Spleen (tissue), 11 donors: ENCODE measurements at regions not wholly inside any gene's neighbourhood (a gene's known extent, or its start where the extent isn't known, plus 50 kb on each side); places are given as distances from the start of the nearest gene placed in this dataset.

Experiments used
- DNase-seq: peaks from one replicate; pipeline ENCODE4 v3.0.0-alpha.2; 2020
- H3K27ac ChIP-seq, 8 donors: fragments of 200-600 bp; sonication (generic) in 7 of 8; 1 replicate in 4 of 8; 2 replicates in 4 of 8; pipeline versions ENCODE4 v1.5.0 to v1.8.0; 2016 to 2021; ENCODE audit warnings: inconsistent platforms in 4 of 8, mild to moderate bottlenecking in 4 of 8, moderate library complexity in 1 of 8
- H3K27me3 ChIP-seq, 7 donors: fragments of 200-600 bp; sonication (generic) in 6 of 7; replicated peaks in 1 of 7; 1 replicate in 4 of 7; 2 replicates in 3 of 7; pipeline versions ENCODE4 v1.5.0 to v1.8.0; 2016 to 2021; ENCODE audit warnings: inconsistent platforms in 3 of 7, mild to moderate bottlenecking in 1 of 7
- H3K36me3 ChIP-seq, 6 donors: fragments of 200-600 bp; sonication (generic) in 5 of 6; 1 replicate in 4 of 6; 2 replicates in 2 of 6; pipeline versions ENCODE4 v1.5.0 to v1.8.0; 2016 to 2021; ENCODE audit warnings: inconsistent platforms in 2 of 6
- H3K4me1 ChIP-seq, 6 donors: fragments of 200-600 bp; sonication (generic) in 5 of 6; 1 replicate in 3 of 6; 2 replicates in 3 of 6; pipeline versions ENCODE4 v1.5.0 to v1.8.0; 2016 to 2021; ENCODE audit warnings: inconsistent platforms in 3 of 6
- H3K4me3 ChIP-seq, 8 donors: fragments of 200-600 bp; sonication (generic) in 7 of 8; 1 replicate in 4 of 8; 2 replicates in 4 of 8; pipeline versions ENCODE4 v1.5.0 to v1.8.0; 2016 to 2021; ENCODE audit warnings: inconsistent platforms in 4 of 8, mild to moderate bottlenecking in 4 of 8, moderate library complexity in 2 of 8
- H3K9me3 ChIP-seq, 8 donors: fragments of 200-600 bp; sonication (generic) in 7 of 8; 1 replicate in 4 of 8; 2 replicates in 4 of 8; pipeline versions ENCODE4 v1.5.0 to v1.8.0; 2016 to 2021; ENCODE audit warnings: inconsistent platforms in 4 of 8
- POLR2A ChIP-seq, 3 donors: fragments of 450-650 bp; IDR thresholded peaks; one replicate each; pipeline ENCODE4 v1.5.1; 2017; ENCODE audit warnings: antibody characterized with exemption in 3 of 3, mild to moderate bottlenecking in 1 of 3
- POLR2AphosphoS5 ChIP-seq, 3 donors: sonication (generic); formaldehyde crosslinking; IDR thresholded peaks; one replicate each; pipeline ENCODE4 v1.5.1; 2017; ENCODE audit warnings: antibody characterized with exemption in 3 of 3
- WGBS, 5 donors: extraction: QIAGEN DNeasy Blood & Tissue Kit in 3 of 5; methylation state at CpG; one replicate each; pipeline versions ENCODE4 v1.1.5 to v1.1.7; 2013 to 2018; 5-methylcytosine and 5-hydroxymethylcytosine counted together
- intact Hi-C: fragments of 100-400 bp; cut with DNase I; formaldehyde crosslinking; loops from one replicate; pipeline ENCODE4 v1.15.0; 2023; ENCODE audit warnings: low total_unique reads
- TF ChIP-seq, protein P1 (sequence below), 11 experiments: fragments of 200-600 bp in 7 of 11; fragments of 450-650 bp in 4 of 11; sonication (generic) in 4 of 11; IDR thresholded peaks in 8 of 11; conservative IDR thresholded peaks in 3 of 11; 1 replicate in 7 of 11; 2 replicates in 4 of 11; pipeline versions ENCODE4 v1.4.0 to v1.8.0; 2016 to 2021; ENCODE audit warnings: antibody characterized with exemption in 11 of 11, inconsistent platforms in 4 of 11, mild to moderate bottlenecking in 1 of 11
- donor health status: healthy with polysubstance abuse.
- donor health status: DM: no; HTN: no; CAD: no; lungs with moderate emphysema.
- donor health status: DM: no; HTN: no; CAD: no.
- donor health status: Bipolar disorder and iron deficiency.
- donor health status: healthy.
- donor health status: DM: no; HTN: no; CAD: no.
- donor health status: DM: yes; HTN: yes; CAD: no.

DNA sequence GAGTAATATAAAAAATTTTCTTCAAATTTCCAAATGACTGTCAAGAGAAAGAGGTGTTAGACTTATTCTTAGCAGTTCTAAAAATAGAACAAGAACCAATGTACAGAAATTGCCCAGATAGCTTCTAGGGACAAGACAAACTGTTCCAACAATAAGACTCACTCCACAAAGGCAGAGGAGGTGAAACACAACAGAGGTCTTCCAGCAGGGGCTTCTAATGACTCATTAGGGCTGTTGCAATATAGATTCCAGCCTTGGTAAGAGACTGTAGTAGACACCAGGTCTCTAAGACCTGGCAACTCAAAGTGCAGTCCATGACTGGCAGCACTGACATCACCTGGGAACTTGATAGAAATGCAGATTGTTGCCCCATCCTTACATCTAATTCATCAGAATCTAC is 134.6 kb upstream of the VLDLR start:
- TF ChIP-seq, protein P1, sequence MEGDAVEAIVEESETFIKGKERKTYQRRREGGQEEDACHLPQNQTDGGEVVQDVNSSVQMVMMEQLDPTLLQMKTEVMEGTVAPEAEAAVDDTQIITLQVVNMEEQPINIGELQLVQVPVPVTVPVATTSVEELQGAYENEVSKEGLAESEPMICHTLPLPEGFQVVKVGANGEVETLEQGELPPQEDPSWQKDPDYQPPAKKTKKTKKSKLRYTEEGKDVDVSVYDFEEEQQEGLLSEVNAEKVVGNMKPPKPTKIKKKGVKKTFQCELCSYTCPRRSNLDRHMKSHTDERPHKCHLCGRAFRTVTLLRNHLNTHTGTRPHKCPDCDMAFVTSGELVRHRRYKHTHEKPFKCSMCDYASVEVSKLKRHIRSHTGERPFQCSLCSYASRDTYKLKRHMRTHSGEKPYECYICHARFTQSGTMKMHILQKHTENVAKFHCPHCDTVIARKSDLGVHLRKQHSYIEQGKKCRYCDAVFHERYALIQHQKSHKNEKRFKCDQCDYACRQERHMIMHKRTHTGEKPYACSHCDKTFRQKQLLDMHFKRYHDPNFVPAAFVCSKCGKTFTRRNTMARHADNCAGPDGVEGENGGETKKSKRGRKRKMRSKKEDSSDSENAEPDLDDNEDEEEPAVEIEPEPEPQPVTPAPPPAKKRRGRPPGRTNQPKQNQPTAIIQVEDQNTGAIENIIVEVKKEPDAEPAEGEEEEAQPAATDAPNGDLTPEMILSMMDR (IDR thresholded peaks at IDR 0.05 in 8 of 11, conservative IDR thresholded peaks at IDR 0.05 in 3 of 11): no peak
- TF ChIP-seq POLR2AphosphoS5 (IDR thresholded peaks at IDR 0.05) (no peak), POLR2A (IDR thresholded peaks at IDR 0.05) (no peak)
- Histone ChIP-seq H3K27ac (no peak overlapping the region), H3K4me1 (no peaks in the 10 kb centered on the region), H3K9me3 (no peaks in the 10 kb centered on the region), H3K4me3 (no peak overlapping the region), H3K36me3 (no peaks in the 10 kb centered on the region), H3K27me3 (no peaks in the 10 kb centered on the region)
- DNase-seq: no peak
- intact Hi-C loops: no loop called here

DNA sequence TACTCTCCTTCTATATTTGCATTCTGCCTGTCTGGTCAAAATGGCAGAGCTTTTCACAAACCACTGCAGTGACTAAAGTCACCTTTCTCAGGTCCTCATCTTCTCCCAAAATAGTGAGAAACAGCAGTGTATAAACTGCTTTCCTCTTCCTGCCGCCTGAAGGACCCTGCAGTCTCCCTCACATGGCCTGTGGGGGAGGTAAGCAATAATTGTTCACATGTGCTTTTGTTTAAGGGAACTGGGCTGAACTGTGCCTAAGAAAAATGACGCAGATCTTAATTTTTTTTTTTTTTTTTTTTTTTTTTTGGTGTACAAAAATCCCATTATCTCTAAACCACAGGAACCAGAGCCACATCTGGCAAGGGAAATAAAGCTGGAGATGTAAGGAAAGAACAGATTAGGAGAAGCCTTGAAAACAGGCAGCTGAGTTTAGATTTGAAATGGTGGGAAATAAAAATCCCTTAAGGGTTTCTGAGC is 131.7 kb upstream of the VLDLR start:
- WGBS, 5 donors: 25 to 56% (median 49%) methylated on average over 2 of the region's 2 CpGs
- TF ChIP-seq, protein P1 (IDR thresholded peaks at IDR 0.05 in 8 of 11, conservative IDR thresholded peaks at IDR 0.05 in 3 of 11): no peak
- TF ChIP-seq POLR2AphosphoS5 (IDR thresholded peaks at IDR 0.05): no peak
- TF ChIP-seq POLR2A (IDR thresholded peaks at IDR 0.05): no peak
- DNase-seq: no peak
- no peaks in the 10 kb centered on the region for H3K36me3 ChIP-seq
- H3K9me3 ChIP-seq: no peaks in the 10 kb centered on the region
- H3K4me3 ChIP-seq: no peak overlapping the region
- no peaks in the 10 kb centered on the region for H3K4me1 ChIP-seq
- H3K27ac ChIP-seq: peak overlapping the region in 1 of 8 donors; percentile 31
- intact Hi-C loops: no loop called here
- H3K27me3 ChIP-seq: no peaks in the 10 kb centered on the region

DNA sequence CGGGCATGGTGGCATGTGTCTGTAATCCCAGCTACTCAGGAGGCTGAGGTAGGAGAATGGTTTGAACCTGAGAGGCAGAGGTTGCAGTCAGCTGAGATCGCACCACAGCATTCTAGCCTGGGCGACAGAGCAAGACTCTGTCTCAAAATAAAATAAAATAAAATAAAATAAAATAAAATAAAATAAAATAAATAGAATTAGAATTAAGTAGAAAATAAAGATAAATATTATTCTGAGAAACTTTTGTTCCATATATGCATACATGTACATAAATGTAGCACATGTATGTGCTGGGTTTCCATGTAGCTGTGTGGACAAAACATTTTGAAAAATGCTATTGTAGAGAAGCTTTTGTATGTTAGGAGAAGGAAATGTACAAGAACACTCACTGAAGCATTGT is 129.4 kb upstream of the VLDLR start:
- no peaks in the 10 kb centered on the region for H3K27me3 ChIP-seq
- DNase-seq: no peak
- intact Hi-C loops: no loop called here
- 94 to 99% (median 96%) methylated on average over 3 of the region's 3 CpGs for WGBS, 5 donors
- TF ChIP-seq POLR2A (IDR thresholded peaks at IDR 0.05): no peak
- TF ChIP-seq POLR2AphosphoS5 (IDR thresholded peaks at IDR 0.05): no peak
- TF ChIP-seq, protein P1 (IDR thresholded peaks at IDR 0.05 in 8 of 11, conservative IDR thresholded peaks at IDR 0.05 in 3 of 11): no peak
- H3K36me3 ChIP-seq: no peaks in the 10 kb centered on the region
- no peak overlapping the region for H3K27ac ChIP-seq
- H3K4me1 ChIP-seq: no peaks in the 10 kb centered on the region
- H3K9me3 ChIP-seq: no peaks in the 10 kb centered on the region
- no peak overlapping the region for H3K4me3 ChIP-seq

DNA sequence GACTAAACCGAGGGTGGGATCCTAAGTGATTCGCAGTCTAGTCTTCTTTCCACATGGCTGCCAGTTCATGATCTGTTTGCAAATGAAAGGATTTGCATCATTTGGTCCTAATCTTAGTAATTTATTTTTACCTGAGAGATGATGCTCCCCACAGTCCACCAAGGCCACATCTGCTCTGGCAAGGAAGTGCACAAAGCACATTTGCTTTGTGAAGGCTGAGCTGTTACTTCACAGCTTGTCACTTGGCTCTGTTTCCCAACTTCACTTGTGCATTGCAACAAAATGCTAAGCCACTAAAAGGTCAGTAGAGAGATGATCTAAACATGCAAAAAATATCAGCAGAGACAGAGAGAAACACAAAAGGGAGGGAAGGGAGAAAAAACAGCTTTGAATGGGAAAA is 128.5 kb upstream of the VLDLR start:
- intact Hi-C loops: no loop called here
- no peaks in the 10 kb centered on the region for H3K4me1 ChIP-seq
- no peak overlapping the region for H3K27ac ChIP-seq
- H3K4me3 ChIP-seq: no peak overlapping the region
- 76 to 87% (median 81%) methylated on average over 2 of the region's 2 CpGs for WGBS, 5 donors
- H3K27me3 ChIP-seq: no peaks in the 10 kb centered on the region
- no peak for TF ChIP-seq POLR2AphosphoS5 (IDR thresholded peaks at IDR 0.05)
- TF ChIP-seq, protein P1 (IDR thresholded peaks at IDR 0.05 in 8 of 11, conservative IDR thresholded peaks at IDR 0.05 in 3 of 11): no peak
- no peak for TF ChIP-seq POLR2A (IDR thresholded peaks at IDR 0.05)
- DNase-seq: no peak
- H3K36me3 ChIP-seq: no peaks in the 10 kb centered on the region
- no peaks in the 10 kb centered on the region for H3K9me3 ChIP-seq
